Adrenal gland (tissue), 5 donors: ENCODE measurements at regions not wholly inside any gene's neighbourhood (a gene's known extent, or its start where the extent isn't known, plus 50 kb on each side); places are given as distances from the start of the nearest gene placed in this dataset.

ENCODE experiments used
- CTCF ChIP-seq, 6 experiments: fragments of 450-650 bp in 4 of 6; fragments of 200-600 bp in 2 of 6; sonication (generic) in 1 of 6; IDR thresholded peaks; 1 replicate in 5 of 6; 2 replicates in 1 of 6; pipeline versions ENCODE4 v1.5.1 to v1.8.0; 2016 to 2021; ENCODE audit warnings: antibody characterized with exemption in 6 of 6, mild to moderate bottlenecking in 2 of 6, moderate library complexity in 1 of 6
- POLR2A ChIP-seq, 2 donors: fragments of 450-650 bp; IDR thresholded peaks; one replicate each; pipeline ENCODE4 v1.6.1; 2017; ENCODE audit warnings: antibody characterized with exemption in 2 of 2, mild to moderate bottlenecking in 2 of 2, moderate library complexity in 1 of 2
- donor health status: DM: no; HTN: no; CAD: no.

GRCh38 chr2:167702227-167702626 is 545.2 kb downstream of the STK39 start:
- TF ChIP-seq CTCF (IDR thresholded peaks at IDR 0.05) (no peak), POLR2A (IDR thresholded peaks at IDR 0.05) (no peak)
